Activated CD4-positive, alpha-beta T cell treated with anti-CD3 and anti-CD28 coated beads, Interleukin-2, amount 10 ng/mL, durations not matched to agents 24 days and 14 days (primary cell): ENCODE measurements at regions not wholly inside any gene's neighbourhood (a gene's known extent, or its start where the extent isn't known, plus 50 kb on each side); places are given as distances from the start of the nearest gene placed in this dataset.
"Not testable (repeated sequence)": the region's sequence is repeated elsewhere in the genome, so short reads cannot be mapped to it uniquely, and the experiment has no call there.

Source experiments
- DNase-seq: peaks from one replicate; pipeline ENCODE4 v3.0.0; 2022
- H3K27ac Mint-ChIP-seq: one replicate; pipeline ENCODE4 v1.8.0; 2022; ENCODE audit warnings: mild to moderate bottlenecking, mixed read lengths
- H3K27me3 Mint-ChIP-seq: one replicate; pipeline ENCODE4 v1.8.0; 2022; ENCODE audit warnings: mixed read lengths
- H3K36me3 Mint-ChIP-seq: one replicate; pipeline ENCODE4 v1.8.0; 2022; ENCODE audit warnings: low read depth, mild to moderate bottlenecking, mixed read lengths
- H3K4me1 Mint-ChIP-seq: one replicate; pipeline ENCODE4 v1.8.0; 2021; ENCODE audit warnings: mixed read lengths
- H3K4me3 Mint-ChIP-seq: one replicate; pipeline ENCODE4 v1.8.0; 2022; ENCODE audit warnings: mild to moderate bottlenecking, moderate library complexity, mixed read lengths
- H3K9me3 Mint-ChIP-seq: one replicate; pipeline ENCODE4 v1.8.0; 2021; ENCODE audit warnings: mixed read lengths
- intact Hi-C: fragments of 100-400 bp; cut with micrococcal nuclease; formaldehyde crosslinking; loops from one replicate; pipeline ENCODE4 v1.15.1; 2023

GRCh38 chr15:79561982-79562381 is 129.8 kb downstream of the MINAR1 start:
- H3K36me3 Mint-ChIP-seq: no peaks in the 10 kb centered on the region
- DNase-seq: peak; percentile 6
- peaks cover 10% of the 10 kb centered on the region for H3K27me3 Mint-ChIP-seq
- H3K4me3 Mint-ChIP-seq: no peak overlapping the region
- H3K4me1 Mint-ChIP-seq: no peaks in the 10 kb centered on the region
- H3K27ac Mint-ChIP-seq: no peak overlapping the region
- intact Hi-C loops: no loop called here
- H3K9me3 Mint-ChIP-seq: no peaks in the 10 kb centered on the region

GRCh38 chr15:79562403-79562815 is 130.3 kb downstream of the MINAR1 start:
- H3K27ac Mint-ChIP-seq: no peak overlapping the region
- no peak overlapping the region for H3K4me3 Mint-ChIP-seq
- H3K9me3 Mint-ChIP-seq: no peaks in the 10 kb centered on the region
- intact Hi-C loops: no loop called here
- DNase-seq: peak; percentile 28
- no peaks in the 10 kb centered on the region for H3K4me1 Mint-ChIP-seq
- H3K27me3 Mint-ChIP-seq: peaks cover 12% of the 10 kb centered on the region
- no peaks in the 10 kb centered on the region for H3K36me3 Mint-ChIP-seq

- H3K27me3 Mint-ChIP-seq: peaks cover 15% of the 10 kb centered on the region
- H3K27ac Mint-ChIP-seq: no peak overlapping the region
- intact Hi-C loops: no loop called here
- H3K4me1 Mint-ChIP-seq: no peaks in the 10 kb centered on the region
- no peaks in the 10 kb centered on the region for H3K36me3 Mint-ChIP-seq
- no peaks in the 10 kb centered on the region for H3K9me3 Mint-ChIP-seq
- DNase-seq: no peak
- no peak overlapping the region for H3K4me3 Mint-ChIP-seq
These were observed 130.8 kb downstream of the MINAR1 start for GRCh38 chr15:79562899-79563298.

- intact Hi-C loops: no loop called here
- no peak overlapping the region for H3K27ac Mint-ChIP-seq
- no peaks in the 10 kb centered on the region for H3K36me3 Mint-ChIP-seq
- H3K4me1 Mint-ChIP-seq: no peaks in the 10 kb centered on the region
- H3K9me3 Mint-ChIP-seq: no peaks in the 10 kb centered on the region
- no peak overlapping the region for H3K4me3 Mint-ChIP-seq
- no peak for DNase-seq
- H3K27me3 Mint-ChIP-seq: peaks cover 13% of the 10 kb centered on the region
These were observed 137.9 kb downstream of the MINAR1 start for GRCh38 chr15:79570004-79570403.

GRCh38 chr15:79572691-79573404 is 140.7 kb downstream of the MINAR1 start:
- no peaks in the 10 kb centered on the region for H3K4me1 Mint-ChIP-seq
- H3K9me3 Mint-ChIP-seq: no peaks in the 10 kb centered on the region
- DNase-seq: peak; percentile 31
- no peak overlapping the region for H3K4me3 Mint-ChIP-seq
- no peaks in the 10 kb centered on the region for H3K36me3 Mint-ChIP-seq
- intact Hi-C loops: no loop called here
- no peak overlapping the region for H3K27ac Mint-ChIP-seq
- H3K27me3 Mint-ChIP-seq: peaks cover 6% of the 10 kb centered on the region

GRCh38 chr15:79574431-79575273 is 142.5 kb downstream of the MINAR1 start:
- H3K27me3 Mint-ChIP-seq, H3K27ac Mint-ChIP-seq, H3K4me1 Mint-ChIP-seq, DNase-seq, H3K4me3 Mint-ChIP-seq, H3K36me3 Mint-ChIP-seq, intact Hi-C loops, H3K9me3 Mint-ChIP-seq: not testable (repeated sequence)

- intact Hi-C loops: no loop called here
- Mint-ChIP-seq H3K27me3 (peaks cover 35% of the 10 kb centered on the region), H3K9me3 (no peaks in the 10 kb centered on the region), H3K4me3 (no peak overlapping the region), H3K27ac (no peak overlapping the region), H3K4me1 (no peaks in the 10 kb centered on the region), H3K36me3 (no peaks in the 10 kb centered on the region)
- DNase-seq: no peak
These were observed 150.5 kb downstream of the MINAR1 start for GRCh38 chr15:79582650-79583049.

- intact Hi-C loops: no loop called here
- no peak overlapping the region for H3K4me3 Mint-ChIP-seq
- no peaks in the 10 kb centered on the region for H3K36me3 Mint-ChIP-seq
- peaks cover 23% of the 10 kb centered on the region for H3K27me3 Mint-ChIP-seq
- DNase-seq: no peak
- H3K4me1 Mint-ChIP-seq: peaks cover 4% of the 10 kb centered on the region
- H3K9me3 Mint-ChIP-seq: no peaks in the 10 kb centered on the region
- H3K27ac Mint-ChIP-seq: no peak overlapping the region
These were observed 160.0 kb downstream of the MINAR1 start for GRCh38 chr15:79592126-79592525.

GRCh38 chr15:79593119-79593869 is 161.2 kb downstream of the MINAR1 start:
- intact Hi-C loops: no loop called here
- no peaks in the 10 kb centered on the region for H3K36me3 Mint-ChIP-seq
- no peak overlapping the region for H3K27ac Mint-ChIP-seq
- H3K4me1 Mint-ChIP-seq: peaks cover 4% of the 10 kb centered on the region
- H3K27me3 Mint-ChIP-seq: peaks cover 22% of the 10 kb centered on the region
- no peaks in the 10 kb centered on the region for H3K9me3 Mint-ChIP-seq
- no peak for DNase-seq
- no peak overlapping the region for H3K4me3 Mint-ChIP-seq

- no peaks in the 10 kb centered on the region for H3K36me3 Mint-ChIP-seq
- intact Hi-C loops: loop anchor here (5.0 kb wide), 1 partner anchor 258 kb away; no protein-coding TSS in a partner anchor
- H3K27ac Mint-ChIP-seq: no peak overlapping the region
- no peak for DNase-seq
- peaks cover 4% of the 10 kb centered on the region for H3K4me1 Mint-ChIP-seq
- H3K4me3 Mint-ChIP-seq: no peak overlapping the region
- H3K9me3 Mint-ChIP-seq: no peaks in the 10 kb centered on the region
- H3K27me3 Mint-ChIP-seq: peaks cover 14% of the 10 kb centered on the region
These were observed 163.2 kb downstream of the MINAR1 start for GRCh38 chr15:79595306-79595705.

GRCh38 chr15:79595995-79596622 is 164.0 kb downstream of the MINAR1 start:
- Mint-ChIP-seq H3K9me3 (no peaks in the 10 kb centered on the region), H3K27ac (no peak overlapping the region), H3K4me3 (no peak overlapping the region), H3K27me3 (peaks cover 16% of the 10 kb centered on the region), H3K36me3 (no peaks in the 10 kb centered on the region), H3K4me1 (peaks cover 4% of the 10 kb centered on the region)
- intact Hi-C loops: loop anchor here (1.0 to 5.0 kb wide), 2 partner anchors 215 to 259 kb away; no protein-coding TSS in a partner anchor
- peak; percentile 88 for DNase-seq

GRCh38 chr15:79598639-79599038 is 166.5 kb downstream of the MINAR1 start:
- intact Hi-C loops: loop anchor here (5.0 kb wide), 1 partner anchor 261 kb away; no protein-coding TSS in a partner anchor

GRCh38 chr15:79601405-79602086 is 169.4 kb downstream of the MINAR1 start:
- H3K9me3 Mint-ChIP-seq: no peaks in the 10 kb centered on the region
- H3K36me3 Mint-ChIP-seq: no peaks in the 10 kb centered on the region
- no peak overlapping the region for H3K4me3 Mint-ChIP-seq
- H3K4me1 Mint-ChIP-seq: no peaks in the 10 kb centered on the region
- H3K27ac Mint-ChIP-seq: no peak overlapping the region
- peaks cover 18% of the 10 kb centered on the region for H3K27me3 Mint-ChIP-seq
- intact Hi-C loops: no loop called here
- peak; percentile 22 for DNase-seq

More at GRCh38 chr15:79598639-79599038, 166.5 kb downstream of the MINAR1 start:
- Mint-ChIP-seq H3K4me1 (peaks cover 4% of the 10 kb centered on the region), H3K4me3 (no peak overlapping the region), H3K9me3 (no peaks in the 10 kb centered on the region), H3K27me3 (peaks cover 17% of the 10 kb centered on the region), H3K36me3 (no peaks in the 10 kb centered on the region), H3K27ac (no peak overlapping the region)
- DNase-seq: peak; percentile 44
